ENCODE measurements at regions not wholly inside any gene's neighbourhood (a gene's known extent, or its start where the extent isn't known, plus 50 kb on each side); places are given as distances from the start of the nearest gene placed in this dataset.

- Histone ChIP-seq H3K9me3 (replicated peaks) (peaks cover 10% of the 10 kb centered on the region), H3K4me1 (peaks cover 52% of the 10 kb centered on the region), H3K27ac (peak overlapping the region; percentile 88), H3K27me3 (no peaks in the 10 kb centered on the region), H3K4me3 (no peak overlapping the region), H3K36me3 (no peaks in the 10 kb centered on the region)
- peak; percentile 99 for DNase-seq
Observed at GRCh38 chr9:115254287-115255180, 136.6 kb upstream of the TNC start.

GRCh38 chr9:115261656-115262081, 143.7 kb upstream of the TNC start:
- Histone ChIP-seq H3K9me3 (replicated peaks) (no peaks in the 10 kb centered on the region), H3K36me3 (no peaks in the 10 kb centered on the region), H3K27me3 (no peaks in the 10 kb centered on the region), H3K4me3 (no peak overlapping the region), H3K27ac (no peak overlapping the region), H3K4me1 (peaks cover 32% of the 10 kb centered on the region)
- no peak for DNase-seq

GRCh38 chr9:115262477-115262876, 144.5 kb upstream of the TNC start:
- DNase-seq: peak; percentile 95 to 96
- Histone ChIP-seq H3K27ac (peak overlapping the region; percentile 15), H3K36me3 (no peaks in the 10 kb centered on the region), H3K4me1 (peaks cover 32% of the 10 kb centered on the region), H3K4me3 (no peak overlapping the region), H3K27me3 (no peaks in the 10 kb centered on the region), H3K9me3 (replicated peaks) (no peaks in the 10 kb centered on the region)

GRCh38 chr9:115262952-115263351, 145.0 kb upstream of the TNC start:
- Histone ChIP-seq H3K4me1 (peaks cover 32% of the 10 kb centered on the region), H3K27ac (peak overlapping the region; percentile 5; the same call in 1 of the 2 replicates), H3K27me3 (no peaks in the 10 kb centered on the region), H3K4me3 (no peak overlapping the region), H3K36me3 (no peaks in the 10 kb centered on the region), H3K9me3 (replicated peaks) (no peaks in the 10 kb centered on the region)
- no peak for DNase-seq

- H3K27ac ChIP-seq: no peak overlapping the region
- no peak overlapping the region for H3K4me3 ChIP-seq
- no peaks in the 10 kb centered on the region for H3K27me3 ChIP-seq
- DNase-seq: no peak
- no peaks in the 10 kb centered on the region for H3K36me3 ChIP-seq
- peaks cover 32% of the 10 kb centered on the region for H3K4me1 ChIP-seq
- H3K9me3 ChIP-seq (replicated peaks): no peaks in the 10 kb centered on the region
Observed at GRCh38 chr9:115263371-115264075, 145.6 kb upstream of the TNC start.

- DNase-seq: no peak
- no peak overlapping the region for H3K4me3 ChIP-seq
- H3K27me3 ChIP-seq: no peaks in the 10 kb centered on the region
- H3K9me3 ChIP-seq (replicated peaks): no peaks in the 10 kb centered on the region
- H3K36me3 ChIP-seq: no peaks in the 10 kb centered on the region
- H3K27ac ChIP-seq: no peak overlapping the region
- H3K4me1 ChIP-seq: peaks cover 32% of the 10 kb centered on the region
Observed at GRCh38 chr9:115264313-115264712, 146.4 kb upstream of the TNC start.

GRCh38 chr9:115267790-115268189, 149.8 kb upstream of the TNC start:
- Histone ChIP-seq H3K4me3 (no peak overlapping the region), H3K4me1 (peaks cover 18% of the 10 kb centered on the region), H3K36me3 (no peaks in the 10 kb centered on the region), H3K27ac (no peak overlapping the region), H3K27me3 (no peaks in the 10 kb centered on the region), H3K9me3 (replicated peaks) (0 out of 2 replicates have a peak, but pooled peaks cover 3% of the 10 kb centered on the region)
- peak; percentile 31 to 67 for DNase-seq

- Histone ChIP-seq H3K4me3 (no peak overlapping the region), H3K36me3 (no peaks in the 10 kb centered on the region), H3K4me1 (peaks cover 16% of the 10 kb centered on the region), H3K9me3 (replicated peaks) (peaks cover 6% of the 10 kb centered on the region; the same call in 1 of the 2 replicates), H3K27me3 (no peaks in the 10 kb centered on the region), H3K27ac (no peak overlapping the region)
- no peak for DNase-seq
Observed at GRCh38 chr9:115275753-115276152, 157.8 kb upstream of the TNC start.

GRCh38 chr9:115276621-115277020, 158.7 kb upstream of the TNC start:
- Histone ChIP-seq H3K36me3 (no peaks in the 10 kb centered on the region), H3K9me3 (replicated peaks) (peaks cover 2% of the 10 kb centered on the region; the same call in 1 of the 2 replicates), H3K4me1 (peaks cover 16% of the 10 kb centered on the region), H3K27ac (no peak overlapping the region), H3K4me3 (no peak overlapping the region), H3K27me3 (no peaks in the 10 kb centered on the region)
- peak; percentile 69 to 74 for DNase-seq

- no peak overlapping the region for H3K4me3 ChIP-seq
- no peaks in the 10 kb centered on the region for H3K27me3 ChIP-seq
- H3K27ac ChIP-seq: no peak overlapping the region
- H3K4me1 ChIP-seq: peaks cover 16% of the 10 kb centered on the region
- no peaks in the 10 kb centered on the region for H3K36me3 ChIP-seq
- H3K9me3 ChIP-seq (replicated peaks): peaks cover 2% of the 10 kb centered on the region; the same call in 1 of the 2 replicates
- DNase-seq: no peak
Observed at GRCh38 chr9:115277301-115277700, 159.3 kb upstream of the TNC start.

GRCh38 chr9:115278326-115279035, 160.5 kb upstream of the TNC start:
- Histone ChIP-seq H3K27ac (no peak overlapping the region), H3K4me3 (no peak overlapping the region), H3K9me3 (replicated peaks) (peaks cover 2% of the 10 kb centered on the region; the same call in 1 of the 2 replicates), H3K36me3 (no peaks in the 10 kb centered on the region), H3K4me1 (peaks cover 16% of the 10 kb centered on the region), H3K27me3 (no peaks in the 10 kb centered on the region)
- DNase-seq: peak in 1 of 2 experiments; percentile 29

- H3K4me3 ChIP-seq: no peak overlapping the region
- no peak for DNase-seq
- no peaks in the 10 kb centered on the region for H3K27me3 ChIP-seq
- no peaks in the 10 kb centered on the region for H3K36me3 ChIP-seq
- H3K9me3 ChIP-seq (replicated peaks): no peaks in the 10 kb centered on the region
- H3K4me1 ChIP-seq: no peaks in the 10 kb centered on the region
- no peak overlapping the region for H3K27ac ChIP-seq
Observed at GRCh38 chr9:115283395-115283794, 165.4 kb upstream of the TNC start.

GRCh38 chr9:115285836-115286235, 167.9 kb upstream of the TNC start:
- H3K27ac ChIP-seq: no peak overlapping the region

GRCh38 chr9:115286411-115286810, 168.5 kb upstream of the TNC start:
- Histone ChIP-seq H3K27me3 (no peaks in the 10 kb centered on the region), H3K9me3 (replicated peaks) (no peaks in the 10 kb centered on the region)
- no peak for DNase-seq

More at GRCh38 chr9:115285836-115286235, 167.9 kb upstream of the TNC start:
- peaks cover 15% of the 10 kb centered on the region for H3K4me1 ChIP-seq
- H3K4me3 ChIP-seq: no peak overlapping the region
- no peaks in the 10 kb centered on the region for H3K27me3 ChIP-seq
- DNase-seq: no peak
- no peaks in the 10 kb centered on the region for H3K9me3 ChIP-seq (replicated peaks)
- no peaks in the 10 kb centered on the region for H3K36me3 ChIP-seq

More at GRCh38 chr9:115286411-115286810, 168.5 kb upstream of the TNC start:
- no peak overlapping the region for H3K27ac ChIP-seq
- H3K4me1 ChIP-seq: peaks cover 15% of the 10 kb centered on the region
- no peak overlapping the region for H3K4me3 ChIP-seq
- H3K36me3 ChIP-seq: no peaks in the 10 kb centered on the region
